HCT116 (cell line): ENCODE measurements at regions not wholly inside any gene's neighbourhood (a gene's known extent, or its start where the extent isn't known, plus 50 kb on each side); places are given as distances from the start of the nearest gene placed in this dataset.

Source experiments
- EZH2 ChIP-seq: fragments of 200-600 bp; sonication (generic); IDR thresholded peaks from 2 replicates; pipeline ENCODE4 v1.6.1; 2017; ENCODE audit warnings: antibody characterized with exemption, mixed run types
- POLR2A ChIP-seq: IDR thresholded peaks from 2 replicates; pipeline ENCODE4 v1.7.0; 2011; ENCODE audit warnings: borderline replicate concordance; ENCODE audit not compliant: insufficient read depth, insufficient read length; ENCODE audit errors: extremely low read depth
- RAD21 ChIP-seq: IDR thresholded peaks from 2 replicates; pipeline ENCODE4 v1.6.1; 2012; ENCODE audit warnings: low read depth, mild to moderate bottlenecking
- SIN3A ChIP-seq: IDR thresholded peaks from 2 replicates; pipeline ENCODE4 v1.6.1; 2012; ENCODE audit warnings: low read depth
- TF ChIP-seq, protein P1 (sequence below), 3 experiments: fragments of 200-600 bp in 1 of 3; sonication (generic) in 1 of 3; IDR thresholded peaks in 2 of 3; conservative IDR thresholded peaks in 1 of 3; 2 replicates each; pipeline ENCODE4 v1.5.1; 2012 to 2017; ENCODE audit warnings: low read depth in 2 of 3, low read length in 2 of 3, antibody characterized with exemption in 1 of 3, borderline replicate concordance in 1 of 3, control low read depth in 1 of 3, mild to moderate bottlenecking in 1 of 3, mixed read lengths in 1 of 3, mixed run types in 1 of 3, moderate library complexity in 1 of 3; ENCODE audit not compliant: insufficient read depth in 1 of 3

DNA sequence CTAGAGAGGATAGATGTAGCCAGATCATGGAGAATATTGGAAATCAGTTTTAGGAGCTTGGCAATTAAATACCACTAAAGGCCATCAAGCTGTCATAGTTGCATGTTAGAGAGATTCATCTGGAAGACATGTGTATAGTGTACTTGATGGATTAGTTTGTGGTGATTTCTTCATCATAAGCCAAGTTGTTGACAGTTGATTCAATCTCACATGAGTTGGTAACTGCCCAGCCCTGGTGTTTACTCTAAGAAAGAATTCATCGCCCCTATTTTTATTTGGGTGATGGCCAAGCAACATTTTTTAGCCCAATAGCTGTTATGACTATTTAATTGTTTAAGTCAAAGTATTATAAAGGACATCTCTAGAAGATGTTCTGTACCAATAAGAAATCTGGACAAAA, 737.6 kb downstream of the PLA2G4A start:
- TF ChIP-seq, protein P1, sequence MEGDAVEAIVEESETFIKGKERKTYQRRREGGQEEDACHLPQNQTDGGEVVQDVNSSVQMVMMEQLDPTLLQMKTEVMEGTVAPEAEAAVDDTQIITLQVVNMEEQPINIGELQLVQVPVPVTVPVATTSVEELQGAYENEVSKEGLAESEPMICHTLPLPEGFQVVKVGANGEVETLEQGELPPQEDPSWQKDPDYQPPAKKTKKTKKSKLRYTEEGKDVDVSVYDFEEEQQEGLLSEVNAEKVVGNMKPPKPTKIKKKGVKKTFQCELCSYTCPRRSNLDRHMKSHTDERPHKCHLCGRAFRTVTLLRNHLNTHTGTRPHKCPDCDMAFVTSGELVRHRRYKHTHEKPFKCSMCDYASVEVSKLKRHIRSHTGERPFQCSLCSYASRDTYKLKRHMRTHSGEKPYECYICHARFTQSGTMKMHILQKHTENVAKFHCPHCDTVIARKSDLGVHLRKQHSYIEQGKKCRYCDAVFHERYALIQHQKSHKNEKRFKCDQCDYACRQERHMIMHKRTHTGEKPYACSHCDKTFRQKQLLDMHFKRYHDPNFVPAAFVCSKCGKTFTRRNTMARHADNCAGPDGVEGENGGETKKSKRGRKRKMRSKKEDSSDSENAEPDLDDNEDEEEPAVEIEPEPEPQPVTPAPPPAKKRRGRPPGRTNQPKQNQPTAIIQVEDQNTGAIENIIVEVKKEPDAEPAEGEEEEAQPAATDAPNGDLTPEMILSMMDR (IDR thresholded peaks at IDR 0.05 in 2 of 3, conservative IDR thresholded peaks at IDR 0.05 in 1 of 3; ENCODE audit: borderline replicate concordance in 1 of 3, insufficient read depth in 1 of 3, low read depth in 2 of 3, low read length in 2 of 3), result no peak
- TF ChIP-seq SIN3A (no peak), RAD21 (no peak), EZH2 (no peak), POLR2A (no peak)
